SK-N-SH (cell line): ENCODE measurements at regions not wholly inside any gene's neighbourhood (a gene's known extent, or its start where the extent isn't known, plus 50 kb on each side); places are given as distances from the start of the nearest gene placed in this dataset.

Experiments used
- CTCF ChIA-PET: fragments of 300-600, 350-600 bp; formaldehyde crosslinking; extraction: SDS; loops from one replicate; lab custom pipeline; 2021; lab: Yijun Ruan, JAX
- POLR2A ChIA-PET: fragments of 350-600 bp; sonication (Branson Sonifier 250); formaldehyde crosslinking; extraction: SDS; loops from one replicate; lab custom pipeline; 2020; ENCODE audit warnings: antibody characterized with exemption, inconsistent platforms; lab: Yijun Ruan, JAX
- DNase-seq: peaks from one replicate; pipeline ENCODE4 v3.0.0; 2012
- H2AFZ ChIP-seq: fragments of 200-600 bp; sonication (generic); 2 replicates; pipeline ENCODE4 v1.8.1; 2016; ENCODE audit warnings: antibody characterized with exemption, mild to moderate bottlenecking, low read depth
- H3F3A ChIP-seq: fragments of 200-600 bp; sonication (generic); replicated peaks from 2 replicates; pipeline ENCODE3; 2016; ENCODE audit warnings: antibody characterized with exemption, mild to moderate bottlenecking; ENCODE audit not compliant: insufficient read depth
- H3K27ac ChIP-seq, 2 experiments: fragments of 200-500 bp in 1 of 2; fragments of 200-600 bp in 1 of 2; sonication (Bioruptor generic) in 1 of 2; sonication (generic), shearing (Covaris generic) in 1 of 2; 2 replicates each; pipeline versions ENCODE4 v1.5.1 to v1.6.1; 2014 to 2016; ENCODE audit warnings: low read depth in 2 of 2, inconsistent platforms in 1 of 2, low read length in 1 of 2, mild to moderate bottlenecking in 1 of 2, mixed read lengths in 1 of 2
- H3K27me3 ChIP-seq: fragments of 200-600 bp; sonication (generic), shearing (Covaris generic); 2 replicates; pipeline ENCODE4 v1.6.1; 2016; ENCODE audit warnings: mixed run types; ENCODE audit not compliant: insufficient read depth
- H3K36me3 ChIP-seq, 2 experiments: fragments of 200-500 bp in 1 of 2; fragments of 200-600 bp in 1 of 2; sonication (Bioruptor generic) in 1 of 2; sonication (generic) in 1 of 2; replicated peaks in 1 of 2; 2 replicates each; pipeline versions ENCODE3 to v1.5.1; 2014 to 2016; ENCODE audit warnings: low read length in 1 of 2, mild to moderate bottlenecking in 1 of 2; ENCODE audit not compliant: insufficient read depth in 2 of 2, control insufficient read depth in 1 of 2
- H3K4me1 ChIP-seq, 2 experiments: fragments of 200-500 bp in 1 of 2; fragments of 200-600 bp in 1 of 2; sonication (Bioruptor generic) in 1 of 2; sonication (generic), shearing (Covaris generic) in 1 of 2; 2 replicates each; pipeline versions ENCODE4 v1.5.1 to v1.6.1; 2014 to 2016; ENCODE audit warnings: low read depth in 1 of 2, low read length in 1 of 2, mixed run types in 1 of 2; ENCODE audit not compliant: insufficient read depth in 2 of 2, control insufficient read depth in 1 of 2
- H3K4me2 ChIP-seq: fragments of 200-600 bp; sonication (generic), shearing (Covaris generic); 2 replicates; pipeline ENCODE4 v1.6.1; 2017; ENCODE audit warnings: mixed run types
- H3K4me3 ChIP-seq, 2 experiments: fragments of 200-500 bp in 1 of 2; fragments of 200-600 bp in 1 of 2; sonication (Bioruptor generic) in 1 of 2; sonication (generic), shearing (Covaris generic) in 1 of 2; 2 replicates each; pipeline versions ENCODE4 v1.5.1 to v1.8.1; 2014 to 2016; ENCODE audit warnings: low read depth in 2 of 2, inconsistent platforms in 1 of 2, low read length in 1 of 2, mild to moderate bottlenecking in 1 of 2, mixed read lengths in 1 of 2, moderate library complexity in 1 of 2
- H3K79me2 ChIP-seq: fragments of 200-600 bp; sonication (generic); 2 replicates; pipeline ENCODE4 v1.8.1; 2017; ENCODE audit warnings: mild to moderate bottlenecking; ENCODE audit not compliant: insufficient read depth
- H3K9ac ChIP-seq: fragments of 200-600 bp; sonication (generic); 2 replicates; pipeline ENCODE4 v1.6.1; 2017; ENCODE audit warnings: mixed run types
- H3K9me2 ChIP-seq: fragments of 200-600 bp; sonication (generic); 2 replicates; pipeline ENCODE4 v1.6.1; 2017; ENCODE audit warnings: mixed run types
- H3K9me3 ChIP-seq: fragments of 200-600 bp; sonication (generic); 2 replicates; pipeline ENCODE4 v1.6.1; 2017; ENCODE audit warnings: mixed run types, mild to moderate bottlenecking, moderate library complexity
- H4K20me1 ChIP-seq: fragments of 200-600 bp; sonication (generic); 2 replicates; pipeline ENCODE4 v1.6.1; 2017; ENCODE audit warnings: mild to moderate bottlenecking, mixed run types; ENCODE audit not compliant: insufficient read depth
- CTCF ChIP-seq: fragments of 200-600 bp; sonication (generic); IDR thresholded peaks from 2 replicates; pipeline ENCODE4 v1.6.1; 2017; ENCODE audit warnings: antibody characterized with exemption, mild to moderate bottlenecking, moderate library complexity
- EP300 ChIP-seq, 2 experiments: IDR thresholded peaks; 2 replicates each; pipeline versions ENCODE4 v1.4.0 to v1.6.1; 2012; ENCODE audit warnings: borderline replicate concordance in 1 of 2, low read depth in 1 of 2, low read length in 1 of 2
- EZH2phosphoT487 ChIP-seq: fragments of 200-600 bp; sonication (generic); IDR thresholded peaks from 2 replicates; pipeline ENCODE4 v1.6.1; 2017; ENCODE audit warnings: low read depth, mixed run types, mild to moderate bottlenecking, antibody characterized with exemption, moderate library complexity, borderline replicate concordance
- POLR2AphosphoS5 ChIP-seq: IDR thresholded peaks from 2 replicates; pipeline ENCODE4 v1.6.1; 2012; ENCODE audit warnings: low read depth, low read length
- RAD21 ChIP-seq: IDR thresholded peaks from 2 replicates; pipeline ENCODE4 v1.6.1; 2012; ENCODE audit warnings: mild to moderate bottlenecking, low read length
- RCOR1 ChIP-seq: fragments of 150-350 bp; IDR thresholded peaks from 2 replicates; pipeline ENCODE4 v1.6.1; 2017; ENCODE audit warnings: antibody characterized with exemption, low read length
- SMC3 ChIP-seq: IDR thresholded peaks from 2 replicates; pipeline ENCODE4 v1.6.1; 2012; ENCODE audit warnings: low read depth, low read length, improper control_type of control experiment
- TAF1 ChIP-seq: IDR thresholded peaks from 2 replicates; pipeline ENCODE4 v1.6.1; 2012; ENCODE audit warnings: low read depth, mild to moderate bottlenecking, low read length, moderate library complexity, borderline replicate concordance
- WGBS: methylation state at CpG from one replicate; pipeline ENCODE4 v1.1.6; 2017; ENCODE audit warnings: low lambda C conversion rate; 5-methylcytosine and 5-hydroxymethylcytosine counted together
- TF ChIP-seq, protein P1 (sequence below): fragments of 150-350 bp; IDR thresholded peaks from 2 replicates; pipeline ENCODE4 v1.6.1; 2017; ENCODE audit warnings: antibody characterized with exemption, low read length, low read depth, borderline replicate concordance
- TF ChIP-seq, protein P2 (sequence below): fragments of 150-350 bp; IDR thresholded peaks from 2 replicates; pipeline ENCODE4 v1.6.1; 2016; ENCODE audit warnings: mild to moderate bottlenecking, low read depth, low read length
- TF ChIP-seq, protein P3 (sequence below): IDR thresholded peaks from 2 replicates; pipeline ENCODE4 v1.4.0; 2012; ENCODE audit warnings: low read depth

DNA sequence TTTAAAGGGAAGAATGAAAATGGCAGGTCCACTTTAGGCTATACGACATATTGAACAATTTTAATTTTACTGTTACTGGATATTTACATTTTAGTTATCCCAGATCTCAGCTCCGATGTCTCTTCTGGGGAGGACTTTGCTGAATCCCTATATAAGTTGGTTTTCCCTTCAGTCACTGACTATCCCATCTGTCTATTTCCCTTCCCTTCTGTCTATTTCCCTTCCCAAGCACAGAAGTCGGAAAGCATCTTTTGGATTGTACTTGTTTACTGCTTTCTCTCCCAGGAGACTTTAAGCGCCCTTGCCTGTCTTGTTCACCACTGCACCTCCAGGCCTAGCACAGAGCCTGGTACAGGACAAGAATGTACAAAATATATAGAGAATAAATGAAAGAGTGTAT, 165.8 kb upstream of the SALL4 start:
- WGBS, result 93% methylated on average over 4 of the region's 4 CpGs
- DNase-seq, result no peak
- Histone ChIP-seq H3K4me1 (no peaks in the 10 kb centered on the region), H3K9ac (no peak overlapping the region), H3F3A (no peaks in the 10 kb centered on the region), H3K27me3 (no peaks in the 10 kb centered on the region), H3K79me2 (no peaks in the 10 kb centered on the region), H3K4me3 (no peak overlapping the region), H3K27ac (no peak overlapping the region), H2AFZ (no peak overlapping the region), H3K9me2 (no peaks in the 10 kb centered on the region), H3K4me2 (no peak overlapping the region), H3K9me3 (no peaks in the 10 kb centered on the region), H4K20me1 (no peaks in the 10 kb centered on the region), H3K36me3 (no peaks in the 10 kb centered on the region)
- no peak for TF ChIP-seq RCOR1
- TF ChIP-seq, protein P1, sequence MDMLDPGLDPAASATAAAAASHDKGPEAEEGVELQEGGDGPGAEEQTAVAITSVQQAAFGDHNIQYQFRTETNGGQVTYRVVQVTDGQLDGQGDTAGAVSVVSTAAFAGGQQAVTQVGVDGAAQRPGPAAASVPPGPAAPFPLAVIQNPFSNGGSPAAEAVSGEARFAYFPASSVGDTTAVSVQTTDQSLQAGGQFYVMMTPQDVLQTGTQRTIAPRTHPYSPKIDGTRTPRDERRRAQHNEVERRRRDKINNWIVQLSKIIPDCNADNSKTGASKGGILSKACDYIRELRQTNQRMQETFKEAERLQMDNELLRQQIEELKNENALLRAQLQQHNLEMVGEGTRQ, result no peak
- TF ChIP-seq, protein P2, sequence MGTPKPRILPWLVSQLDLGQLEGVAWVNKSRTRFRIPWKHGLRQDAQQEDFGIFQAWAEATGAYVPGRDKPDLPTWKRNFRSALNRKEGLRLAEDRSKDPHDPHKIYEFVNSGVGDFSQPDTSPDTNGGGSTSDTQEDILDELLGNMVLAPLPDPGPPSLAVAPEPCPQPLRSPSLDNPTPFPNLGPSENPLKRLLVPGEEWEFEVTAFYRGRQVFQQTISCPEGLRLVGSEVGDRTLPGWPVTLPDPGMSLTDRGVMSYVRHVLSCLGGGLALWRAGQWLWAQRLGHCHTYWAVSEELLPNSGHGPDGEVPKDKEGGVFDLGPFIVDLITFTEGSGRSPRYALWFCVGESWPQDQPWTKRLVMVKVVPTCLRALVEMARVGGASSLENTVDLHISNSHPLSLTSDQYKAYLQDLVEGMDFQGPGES, result no peak
- TF ChIP-seq TAF1, result no peak
- TF ChIP-seq POLR2AphosphoS5, result no peak
- TF ChIP-seq EZH2phosphoT487, result no peak
- TF ChIP-seq CTCF, result no peak
- ChIA-PET CTCF (interaction anchor here (2.5 kb wide), 1 partner anchor 169 kb away, joined by 25 read pairs; no protein-coding TSS in a partner anchor), POLR2A (no interaction called here)

- peak; percentile 74 for DNase-seq
- Histone ChIP-seq H4K20me1 (no peaks in the 10 kb centered on the region), H3K9me2 (no peaks in the 10 kb centered on the region)
- WGBS, result 50% methylated on average over 8 of the region's 8 CpGs
- TF ChIP-seq TAF1, result no peak
- peak; percentile 75 for TF ChIP-seq CTCF
- TF ChIP-seq RAD21, result peak; percentile 79
- TF ChIP-seq, protein P3, sequence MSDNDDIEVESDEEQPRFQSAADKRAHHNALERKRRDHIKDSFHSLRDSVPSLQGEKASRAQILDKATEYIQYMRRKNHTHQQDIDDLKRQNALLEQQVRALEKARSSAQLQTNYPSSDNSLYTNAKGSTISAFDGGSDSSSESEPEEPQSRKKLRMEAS, result no peak
- TF ChIP-seq SMC3, result peak; percentile 74
- no peak for TF ChIP-seq EP300 (IDR thresholded peaks at IDR 0.05; ENCODE audit: borderline replicate concordance in 1 of 2, low read depth in 1 of 2, low read length in 1 of 2)
- TF ChIP-seq, all 33 proteins: peak for 3
- POLR2A ChIA-PET, result no interaction called here
- H3K36me3 ChIP-seq, result no peaks in the 10 kb centered on the region
- H3K4me2 ChIP-seq, result no peak overlapping the region
- no peak overlapping the region for H3K9ac ChIP-seq
- peaks cover 0 to 7% of the 10 kb centered on the region in 2 experiments; a peak in 3 of 4 replicates for H3K4me1 ChIP-seq
- peak overlapping the region; percentile 26; the same call in 1 of the 2 replicates for H2AFZ ChIP-seq
- no peaks in the 10 kb centered on the region for H3K9me3 ChIP-seq
- H3K27me3 ChIP-seq, result no peaks in the 10 kb centered on the region
- H3K27ac ChIP-seq, result no peak overlapping the region
- H3K4me3 ChIP-seq, result no peak overlapping the region; a peak in 1 of 4 replicates
- H3K79me2 ChIP-seq, result no peaks in the 10 kb centered on the region
- no peaks in the 10 kb centered on the region for H3F3A ChIP-seq
- CTCF ChIA-PET, result interaction anchor here (0.6 to 2.5 kb wide), 31 partner anchors 8 to 329 kb away, joined by 3 to 25 read pairs (median 3); no protein-coding TSS in a partner anchor
Observed at GRCh38 chr20:51966296-51966971, 164.1 kb upstream of the SALL4 start.
